T-helper 1 cell treated with Interleukin-12 subunit alpha and Interleukin-12 subunit beta and Interleukin-4 antibody, amounts not matched to agents 30 μg/mL and 1 μg/mL, for 36 hours (primary cell): ENCODE measurements at regions not wholly inside any gene's neighbourhood (a gene's known extent, or its start where the extent isn't known, plus 50 kb on each side); places are given as distances from the start of the nearest gene placed in this dataset.
"Not testable (repeated sequence)": the region's sequence is repeated elsewhere in the genome, so short reads cannot be mapped to it uniquely, and the experiment has no call there.

Source experiments
- H3K27ac Mint-ChIP-seq: one replicate; pipeline ENCODE4 v1.8.0; 2021; ENCODE audit warnings: mild to moderate bottlenecking, mixed read lengths
- H3K27me3 Mint-ChIP-seq: one replicate; pipeline ENCODE4 v1.8.0; 2021; ENCODE audit warnings: low read depth, mixed read lengths
- H3K36me3 Mint-ChIP-seq: one replicate; pipeline ENCODE4 v1.8.0; 2021; ENCODE audit warnings: low read depth, mixed read lengths
- H3K4me1 Mint-ChIP-seq: one replicate; pipeline ENCODE4 v1.8.0; 2021; ENCODE audit warnings: low read depth, mixed read lengths
- H3K4me3 Mint-ChIP-seq: one replicate; pipeline ENCODE4 v1.8.0; 2021; ENCODE audit warnings: mild to moderate bottlenecking, moderate library complexity, mixed read lengths
- H3K9me3 Mint-ChIP-seq: one replicate; pipeline ENCODE4 v1.8.0; 2021; ENCODE audit warnings: mixed read lengths

DNA sequence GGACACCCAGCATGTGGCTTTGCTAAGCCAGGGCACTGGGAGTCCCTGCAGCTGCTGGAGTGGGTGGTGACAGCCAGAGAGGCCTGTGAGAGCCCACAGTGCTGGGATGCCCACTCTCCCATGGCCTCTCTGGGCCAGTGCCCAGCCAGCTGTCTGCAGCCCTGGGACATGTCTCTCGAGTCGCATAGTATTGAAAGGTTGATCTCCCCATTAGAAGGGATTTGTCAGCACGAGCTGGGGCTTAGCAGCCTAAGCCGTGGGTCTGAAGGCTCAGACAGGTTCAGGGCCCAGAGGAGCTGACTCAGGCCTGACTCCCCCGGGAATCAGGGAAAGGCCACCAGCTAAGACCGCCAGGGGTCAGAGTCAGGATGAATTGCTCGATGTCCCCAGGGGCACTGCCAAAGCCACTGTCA is 53.5 kb downstream of the FOXD2 start:
- Mint-ChIP-seq H3K27me3 (peaks cover 7% of the 10 kb centered on the region), H3K27ac (no peak overlapping the region), H3K9me3 (no peaks in the 10 kb centered on the region), H3K36me3 (no peaks in the 10 kb centered on the region), H3K4me3 (no peak overlapping the region), H3K4me1 (no peaks in the 10 kb centered on the region)

DNA sequence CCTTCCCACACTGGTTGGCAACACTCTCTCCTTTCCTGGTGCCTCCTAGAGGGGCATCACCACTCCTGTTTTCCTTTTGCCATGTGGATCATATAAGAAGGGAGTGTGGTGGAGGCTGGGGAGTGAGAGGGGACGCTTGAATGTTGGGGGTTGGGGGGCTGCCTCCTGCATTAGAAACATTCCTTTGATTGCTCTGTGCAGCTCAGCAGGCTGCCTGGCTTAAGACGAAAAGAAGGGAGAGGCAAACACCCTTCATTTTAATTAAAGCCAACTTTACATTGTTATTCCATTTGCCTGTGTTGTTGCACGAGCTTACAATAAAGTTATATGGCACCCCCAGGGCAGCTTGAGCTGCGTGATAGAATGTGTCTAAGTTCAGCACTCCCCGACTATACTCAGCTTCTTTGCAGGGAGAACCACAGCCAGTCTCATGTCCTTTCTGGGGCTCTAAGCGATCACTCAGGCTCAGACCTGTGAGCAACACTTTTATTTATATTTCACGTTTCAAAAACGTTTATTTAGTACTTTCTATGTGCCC is 57.4 kb downstream of the FOXD2 start:
- no peaks in the 10 kb centered on the region for H3K36me3 Mint-ChIP-seq
- no peak overlapping the region for H3K4me3 Mint-ChIP-seq
- H3K4me1 Mint-ChIP-seq, result no peaks in the 10 kb centered on the region
- no peaks in the 10 kb centered on the region for H3K9me3 Mint-ChIP-seq
- H3K27me3 Mint-ChIP-seq, result peaks cover 14% of the 10 kb centered on the region
- H3K27ac Mint-ChIP-seq, result no peak overlapping the region

DNA sequence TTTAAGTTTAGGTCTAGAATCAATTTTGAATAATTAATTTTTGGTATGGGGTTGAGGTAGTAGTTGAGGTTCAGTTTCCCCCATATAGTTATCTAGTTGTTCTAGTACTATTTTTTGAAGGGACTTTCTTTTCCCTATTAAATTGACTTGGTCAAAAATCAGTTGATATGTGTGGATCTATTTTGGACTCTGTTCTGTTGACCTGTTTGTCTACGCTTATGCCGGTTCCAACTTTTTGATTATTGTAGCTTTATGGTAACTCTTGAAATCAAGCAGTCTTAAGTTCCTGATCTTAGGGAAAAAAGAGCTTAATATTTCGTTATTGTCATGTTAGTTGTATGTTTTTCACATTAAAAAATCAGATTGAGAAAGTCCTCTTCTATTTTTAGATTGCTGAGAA is 60.7 kb downstream of the FOXD2 start:
- Mint-ChIP-seq H3K9me3 (no peaks in the 10 kb centered on the region), H3K27me3 (peaks cover 20% of the 10 kb centered on the region), H3K4me3 (no peak overlapping the region), H3K36me3 (no peaks in the 10 kb centered on the region), H3K27ac (no peak overlapping the region), H3K4me1 (no peaks in the 10 kb centered on the region)

DNA sequence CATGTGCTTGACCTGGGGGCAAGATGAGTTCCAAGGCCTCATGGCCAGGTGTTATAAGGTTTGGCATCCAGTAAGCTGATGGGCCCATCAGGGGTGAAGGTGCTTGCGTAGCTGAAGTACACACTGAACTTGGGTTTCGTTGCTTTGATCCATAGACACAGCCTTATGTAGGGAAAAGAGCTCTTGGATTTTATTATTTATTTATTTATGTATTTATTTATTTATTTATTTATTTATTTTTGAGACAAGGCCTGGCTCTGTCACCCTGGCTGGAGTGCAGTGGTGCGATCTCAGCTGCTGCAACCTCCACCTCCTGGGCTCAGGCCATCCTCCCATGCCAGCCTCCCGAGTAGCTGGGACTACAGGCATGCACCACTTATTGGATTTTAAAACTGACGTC is 63.2 kb downstream of the FOXD2 start:
- Mint-ChIP-seq H3K27ac (no peak overlapping the region), H3K36me3 (no peaks in the 10 kb centered on the region), H3K27me3 (peaks cover 20% of the 10 kb centered on the region), H3K4me1 (no peaks in the 10 kb centered on the region), H3K4me3 (no peak overlapping the region), H3K9me3 (no peaks in the 10 kb centered on the region)

DNA sequence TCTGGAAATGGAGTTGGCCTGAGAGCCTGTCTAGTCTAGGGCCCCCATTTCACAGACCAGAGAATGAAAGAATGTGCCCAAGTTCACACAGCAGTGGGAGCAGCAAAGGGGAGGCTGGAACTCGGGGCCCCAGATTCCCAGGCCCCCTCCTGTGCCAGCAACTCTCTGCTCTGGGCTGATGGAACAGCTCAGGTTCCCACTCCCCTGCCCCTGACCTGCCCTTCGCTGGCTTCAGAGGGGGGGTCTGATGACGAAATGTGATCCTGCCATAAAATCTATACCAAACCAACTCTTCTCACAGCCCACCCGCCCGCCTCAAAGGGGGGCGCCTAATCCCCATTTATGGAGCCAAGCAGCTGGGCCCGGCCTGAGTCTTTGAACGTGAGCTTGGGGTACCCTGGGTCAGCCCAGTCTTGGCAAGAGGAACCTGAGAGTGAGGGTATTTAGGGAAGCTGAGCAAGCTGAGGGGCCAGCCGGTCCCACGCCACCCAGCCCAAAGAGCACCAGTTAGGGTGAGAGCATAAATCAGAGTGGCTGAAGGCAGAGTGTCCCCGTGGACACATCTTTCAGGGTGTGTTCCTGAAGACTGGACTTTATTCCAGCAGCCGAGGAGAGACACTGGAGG is 65.0 kb downstream of the FOXD2 start:
- H3K4me1 Mint-ChIP-seq, result no peaks in the 10 kb centered on the region
- no peaks in the 10 kb centered on the region for H3K36me3 Mint-ChIP-seq
- no peak overlapping the region for H3K27ac Mint-ChIP-seq
- H3K4me3 Mint-ChIP-seq, result no peak overlapping the region
- H3K9me3 Mint-ChIP-seq, result no peaks in the 10 kb centered on the region
- peaks cover 29% of the 10 kb centered on the region for H3K27me3 Mint-ChIP-seq

DNA sequence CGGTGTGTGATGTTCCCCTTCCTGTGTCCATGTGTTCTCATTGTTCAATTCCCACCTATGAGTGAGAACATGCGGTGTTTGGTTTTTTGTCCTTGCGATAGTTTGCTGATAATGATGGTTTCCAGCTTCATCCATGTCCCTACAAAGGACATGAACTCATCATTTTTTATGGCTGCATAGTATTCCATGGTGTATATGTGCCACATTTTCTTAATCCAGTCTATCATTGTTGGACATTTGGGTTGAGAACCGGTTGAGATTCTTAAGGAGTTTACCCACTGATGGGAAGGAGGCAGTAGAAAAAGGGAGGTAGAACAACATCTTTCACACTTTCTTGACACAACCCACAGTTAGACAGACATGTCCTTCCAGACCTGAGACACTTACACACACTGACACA is 67.0 kb downstream of the FOXD2 start:
- not testable (repeated sequence) for H3K9me3 Mint-ChIP-seq, H3K4me3 Mint-ChIP-seq, H3K36me3 Mint-ChIP-seq, H3K27ac Mint-ChIP-seq, H3K4me1 Mint-ChIP-seq
- H3K27me3 Mint-ChIP-seq, result peaks cover 42% of the 10 kb centered on the region

DNA sequence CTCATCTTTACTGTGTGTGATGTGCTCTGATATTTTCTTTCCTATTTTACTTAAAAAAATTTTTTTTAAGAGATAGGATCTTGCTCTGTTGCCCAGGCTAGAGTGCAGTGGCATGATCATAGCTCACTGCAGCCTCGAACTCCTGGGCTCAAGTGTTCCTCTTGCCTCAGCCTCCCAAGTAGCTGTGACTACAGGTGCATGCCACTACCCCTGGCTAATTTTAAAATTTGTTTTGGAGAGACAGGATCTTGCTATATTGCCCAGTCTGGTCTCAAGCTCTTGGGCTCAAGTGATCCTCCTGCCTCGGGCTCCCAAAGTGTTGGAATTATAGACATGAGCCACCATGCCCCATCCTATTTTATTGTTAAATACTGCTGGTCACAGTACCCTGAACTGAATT is 67.4 kb downstream of the FOXD2 start:
- Mint-ChIP-seq H3K27ac (no peak overlapping the region), H3K9me3 (no peaks in the 10 kb centered on the region), H3K4me1 (no peaks in the 10 kb centered on the region), H3K27me3 (peaks cover 46% of the 10 kb centered on the region), H3K36me3 (no peaks in the 10 kb centered on the region), H3K4me3 (no peak overlapping the region)

DNA sequence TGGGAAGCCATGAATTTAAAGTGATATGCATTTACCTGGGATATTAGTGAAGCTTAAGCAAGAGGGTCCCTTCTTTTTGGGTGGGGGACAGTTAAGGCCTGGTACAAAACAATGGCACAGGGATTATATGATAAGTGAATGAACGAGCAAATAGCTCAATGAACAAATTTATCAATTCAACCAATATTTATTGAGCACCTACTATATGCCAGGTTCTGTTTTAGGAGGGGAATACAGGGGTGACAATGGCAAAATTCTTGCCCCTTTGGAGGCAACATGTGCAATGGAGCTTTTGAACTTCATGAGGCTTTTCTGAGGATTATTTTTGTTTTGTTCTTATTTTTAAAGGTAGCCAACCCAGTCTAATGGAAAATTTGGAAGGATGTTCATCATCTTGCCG is 68.2 kb downstream of the FOXD2 start:
- Mint-ChIP-seq H3K4me1 (no peaks in the 10 kb centered on the region), H3K27me3 (peaks cover 54% of the 10 kb centered on the region), H3K9me3 (no peaks in the 10 kb centered on the region), H3K27ac (no peak overlapping the region), H3K4me3 (no peak overlapping the region), H3K36me3 (no peaks in the 10 kb centered on the region)

DNA sequence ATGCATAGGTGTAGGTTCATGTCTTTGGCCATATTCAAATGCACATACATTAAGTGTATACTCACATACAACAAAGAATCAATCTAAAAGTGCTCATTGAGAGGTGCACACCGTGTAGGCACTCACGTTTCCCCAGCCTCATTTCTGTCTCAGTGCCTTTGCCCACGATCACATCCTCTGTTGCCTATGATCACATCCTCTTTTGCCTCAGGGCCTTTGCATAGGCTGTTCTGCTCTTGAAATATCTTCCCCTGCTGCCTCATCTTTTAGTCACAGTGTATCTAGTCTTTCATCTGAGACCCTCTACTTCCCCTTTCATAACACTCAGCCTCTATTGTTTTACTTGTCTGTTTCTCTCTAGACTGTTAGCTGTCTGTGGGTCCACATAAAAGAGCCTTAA is 69.3 kb downstream of the FOXD2 start:
- H3K4me1 Mint-ChIP-seq, result no peaks in the 10 kb centered on the region
- H3K9me3 Mint-ChIP-seq, result no peaks in the 10 kb centered on the region
- no peak overlapping the region for H3K27ac Mint-ChIP-seq
- no peaks in the 10 kb centered on the region for H3K36me3 Mint-ChIP-seq
- H3K4me3 Mint-ChIP-seq, result no peak overlapping the region
- H3K27me3 Mint-ChIP-seq, result peaks cover 62% of the 10 kb centered on the region

DNA sequence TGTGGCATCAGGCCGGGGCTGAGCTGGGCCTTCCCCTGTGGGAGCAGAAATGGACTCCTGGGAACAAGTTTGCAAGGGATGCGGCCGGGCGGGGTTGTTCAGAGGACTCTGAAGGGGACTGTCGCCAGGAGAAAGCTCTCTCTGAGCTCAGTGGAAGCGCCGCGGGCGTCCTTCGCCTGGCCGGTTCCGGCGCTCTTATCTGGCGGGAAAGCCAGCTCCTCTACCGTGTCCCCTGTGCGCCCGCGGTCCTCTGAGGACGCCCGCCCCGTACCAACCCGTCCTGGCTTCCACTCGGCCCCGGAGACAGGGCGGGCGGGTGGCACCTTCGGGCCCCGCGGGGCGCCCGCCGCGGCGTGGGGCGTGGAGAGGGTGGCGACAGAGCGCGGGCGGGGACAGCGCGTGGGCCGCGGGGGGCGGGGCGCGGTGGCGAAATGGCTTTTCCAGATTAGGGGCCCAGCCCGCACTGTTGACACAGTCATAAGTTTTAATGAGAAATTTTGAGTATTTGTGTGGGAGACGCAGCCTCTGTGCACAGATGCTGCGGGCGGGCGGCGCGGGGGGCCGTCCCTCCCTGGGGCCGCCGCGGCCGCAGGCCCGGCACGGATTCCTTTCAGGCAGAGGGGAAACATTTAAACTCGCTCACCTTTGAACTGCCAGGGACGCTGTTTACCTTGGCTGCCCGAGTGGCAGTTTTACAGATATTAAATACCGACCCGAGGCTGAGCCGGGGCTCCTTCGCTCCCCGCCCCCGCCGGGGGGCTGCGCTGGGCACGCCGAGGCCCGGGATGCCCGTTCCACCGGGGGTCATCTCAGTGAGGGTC is 70.2 kb downstream of the FOXD2 start:
- peaks cover 65% of the 10 kb centered on the region for H3K27me3 Mint-ChIP-seq
- H3K36me3 Mint-ChIP-seq, result no peaks in the 10 kb centered on the region
- no peak overlapping the region for H3K27ac Mint-ChIP-seq
- peaks cover 4% of the 10 kb centered on the region for H3K9me3 Mint-ChIP-seq
- H3K4me3 Mint-ChIP-seq, result no peak overlapping the region
- H3K4me1 Mint-ChIP-seq, result no peaks in the 10 kb centered on the region

DNA sequence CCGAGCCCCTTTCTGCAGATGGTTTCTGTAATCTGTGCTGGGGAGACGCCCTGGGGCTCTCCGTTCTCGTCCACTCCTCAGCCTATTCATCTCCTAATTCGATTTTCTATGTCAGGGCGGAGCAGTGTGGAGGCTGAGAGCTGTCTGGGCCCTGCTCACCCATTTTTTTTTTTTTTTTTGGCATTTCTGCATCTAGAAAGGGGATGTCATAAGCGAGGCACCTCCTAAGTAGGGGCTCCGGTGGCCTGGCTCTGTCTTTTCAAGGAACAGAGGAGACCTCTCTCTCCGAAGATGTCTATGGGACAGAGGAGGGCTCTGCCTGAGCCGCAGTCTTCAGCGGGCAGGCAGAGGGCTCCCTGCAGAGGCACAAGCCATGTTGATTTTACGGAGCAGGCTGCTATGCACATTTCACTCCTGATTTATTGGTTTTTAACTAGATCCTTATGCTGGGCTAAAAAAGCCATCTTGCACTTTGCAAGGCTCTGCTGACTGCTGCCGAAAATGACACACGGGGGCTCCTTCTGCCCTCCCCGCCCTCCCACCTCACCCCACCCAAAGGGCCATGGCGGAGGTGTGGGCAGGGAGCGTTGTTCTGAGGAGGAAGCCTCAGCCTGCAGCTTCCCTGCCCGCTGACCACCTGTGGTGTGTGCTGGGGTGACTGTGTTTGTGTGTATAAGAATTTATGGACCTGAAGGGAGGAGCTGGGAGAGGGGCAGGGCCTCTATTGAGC is 71.0 kb downstream of the FOXD2 start:
- H3K4me3 Mint-ChIP-seq, result no peak overlapping the region
- H3K4me1 Mint-ChIP-seq, result no peaks in the 10 kb centered on the region
- H3K9me3 Mint-ChIP-seq, result peaks cover 6% of the 10 kb centered on the region
- no peak overlapping the region for H3K27ac Mint-ChIP-seq
- peaks cover 60% of the 10 kb centered on the region for H3K27me3 Mint-ChIP-seq
- no peaks in the 10 kb centered on the region for H3K36me3 Mint-ChIP-seq

DNA sequence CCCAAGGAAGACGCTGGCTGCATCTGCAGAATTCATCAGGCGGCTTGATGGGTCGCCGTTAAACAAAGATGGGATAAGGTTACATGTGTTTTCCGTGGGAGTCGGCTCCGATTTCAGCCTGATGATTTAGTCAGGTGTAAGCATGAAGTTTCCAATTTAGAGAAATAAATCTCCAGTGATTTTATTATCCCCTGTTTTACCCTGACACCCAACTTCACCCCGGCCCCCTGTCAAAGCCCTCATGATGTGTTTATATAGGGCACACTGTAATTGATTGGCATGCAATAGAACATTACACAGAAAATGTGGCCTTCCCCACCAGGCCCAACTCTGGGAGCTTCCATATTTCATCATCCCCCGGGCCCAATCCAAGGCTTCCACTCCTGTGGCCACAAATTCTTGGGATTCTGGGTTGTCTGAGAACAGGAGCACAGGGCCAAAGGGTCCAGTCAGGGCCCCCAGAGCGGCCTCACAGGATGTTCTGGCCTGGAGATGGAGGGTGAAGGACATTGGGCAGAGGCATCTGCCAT is 72.5 kb downstream of the FOXD2 start:
- no peak overlapping the region for H3K4me3 Mint-ChIP-seq
- H3K27ac Mint-ChIP-seq, result no peak overlapping the region
- no peaks in the 10 kb centered on the region for H3K4me1 Mint-ChIP-seq
- peaks cover 60% of the 10 kb centered on the region for H3K27me3 Mint-ChIP-seq
- peaks cover 8% of the 10 kb centered on the region for H3K9me3 Mint-ChIP-seq
- H3K36me3 Mint-ChIP-seq, result no peaks in the 10 kb centered on the region

DNA sequence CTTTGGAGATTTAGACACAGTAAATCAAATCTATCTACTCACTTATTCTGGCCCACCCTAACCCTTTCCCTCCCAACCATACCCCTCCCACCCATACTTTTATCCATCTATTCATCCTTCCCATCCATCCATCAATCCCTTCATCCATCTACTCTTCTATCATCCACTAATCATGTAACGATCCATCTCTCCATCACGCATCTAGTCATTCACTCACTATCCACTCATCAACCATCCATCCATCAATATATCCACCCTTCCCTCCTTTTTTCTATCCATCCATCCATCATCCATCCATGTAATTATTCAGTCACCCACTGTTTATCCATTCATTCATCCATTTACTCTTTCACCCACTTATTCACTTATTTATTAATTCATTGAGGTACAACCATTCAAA is 74.0 kb downstream of the FOXD2 start:
- H3K9me3 Mint-ChIP-seq, result peaks cover 8% of the 10 kb centered on the region
- peaks cover 46% of the 10 kb centered on the region for H3K27me3 Mint-ChIP-seq
- no peak overlapping the region for H3K4me3 Mint-ChIP-seq
- H3K27ac Mint-ChIP-seq, result no peak overlapping the region
- no peaks in the 10 kb centered on the region for H3K4me1 Mint-ChIP-seq
- H3K36me3 Mint-ChIP-seq, result no peaks in the 10 kb centered on the region

DNA sequence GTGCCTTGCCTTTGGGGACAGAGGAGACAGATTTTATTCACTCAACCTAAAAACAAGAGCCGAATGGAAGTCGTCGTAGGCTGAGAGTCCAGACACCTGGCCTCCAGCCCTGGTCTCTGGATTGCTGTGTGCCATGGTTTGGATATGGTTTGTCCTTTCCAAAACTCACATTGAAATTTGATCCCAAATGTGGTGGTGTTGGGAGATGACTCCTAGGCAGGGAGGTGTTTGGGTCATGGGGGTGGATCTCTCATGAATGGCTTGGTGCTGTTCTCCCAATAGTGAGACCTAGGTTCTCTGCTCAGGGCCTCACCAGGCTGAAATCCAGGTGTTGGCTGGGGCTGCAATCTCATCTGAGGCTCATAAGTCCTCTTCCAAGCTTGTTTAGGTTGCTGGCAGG is 75.5 kb downstream of the FOXD2 start:
- no peak overlapping the region for H3K27ac Mint-ChIP-seq
- H3K4me3 Mint-ChIP-seq, result no peak overlapping the region
- peaks cover 37% of the 10 kb centered on the region for H3K27me3 Mint-ChIP-seq
- peaks cover 8% of the 10 kb centered on the region for H3K9me3 Mint-ChIP-seq
- H3K36me3 Mint-ChIP-seq, result no peaks in the 10 kb centered on the region
- H3K4me1 Mint-ChIP-seq, result no peaks in the 10 kb centered on the region
